ENCODE measurements at regions not wholly inside any gene's neighbourhood (a gene's known extent, or its start where the extent isn't known, plus 50 kb on each side); places are given as distances from the start of the nearest gene placed in this dataset.
"Not testable (repeated sequence)": the region's sequence is repeated elsewhere in the genome, so short reads cannot be mapped to it uniquely, and the experiment has no call there.

DNA sequence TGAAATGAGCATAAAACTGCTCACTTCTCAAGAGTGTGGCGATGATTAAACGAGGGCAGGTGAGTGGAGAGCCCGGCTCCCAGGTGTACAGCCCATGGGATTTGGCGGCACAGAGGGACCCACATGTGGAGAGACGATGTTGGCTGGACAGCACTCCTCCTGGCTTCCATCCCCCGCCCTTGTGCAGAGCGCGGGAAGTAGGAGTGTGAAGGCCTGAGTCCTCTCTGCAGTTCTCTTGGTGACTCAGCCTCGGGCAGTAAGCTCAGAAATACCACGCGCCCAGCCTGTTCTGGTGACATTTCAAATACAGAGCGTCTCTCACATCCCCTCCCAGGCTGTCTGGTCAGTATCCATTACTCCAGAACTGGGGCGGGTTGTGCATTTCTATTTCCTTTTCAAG lies 94.2 kb upstream of the SRSF6 start:
- no peak overlapping the region for H3K4me3 ChIP-seq (ENCODE audit: low read length)
- H3K9me3 ChIP-seq (ENCODE audit: insufficient read depth, low read depth, low read length): no peaks in the 10 kb centered on the region
- no peak overlapping the region for H3K27ac ChIP-seq (ENCODE audit: low read depth, low read length)
- no peaks in the 10 kb centered on the region for H3K27me3 ChIP-seq (ENCODE audit: insufficient read depth, low read length)
- H3K4me1 ChIP-seq (ENCODE audit: insufficient read depth, low read length): no peaks in the 10 kb centered on the region
- H3K9ac ChIP-seq (ENCODE audit: low read depth, low read length): no peak overlapping the region
- no peaks in the 10 kb centered on the region for H3K36me3 ChIP-seq (ENCODE audit: insufficient read depth, low read length)
- WGBS: 89% methylated on average over 13 of the region's 13 CpGs

DNA sequence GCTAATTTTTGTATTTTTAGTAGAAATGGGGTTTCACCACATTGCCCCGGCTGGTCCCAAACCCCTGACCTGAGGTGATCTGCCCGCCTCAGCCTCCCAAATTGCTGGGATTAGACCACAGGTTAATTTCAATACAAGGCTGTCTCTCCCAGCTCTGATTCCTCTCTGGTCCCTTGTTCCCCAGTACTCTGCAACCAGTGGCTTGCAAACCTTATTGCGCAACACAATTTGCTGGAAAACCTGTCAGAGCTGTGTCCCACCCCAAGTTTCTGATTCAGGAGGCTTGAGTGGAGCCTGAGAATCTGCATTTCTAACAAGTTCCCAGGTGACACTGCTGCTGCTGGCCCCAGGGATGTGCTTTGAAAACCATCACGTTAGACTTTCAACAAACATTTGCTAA lies 96.2 kb upstream of the SRSF6 start:
- Histone ChIP-seq H3K9ac (ENCODE audit: low read depth, low read length) (no peak overlapping the region), H3K27ac (ENCODE audit: low read depth, low read length) (no peak overlapping the region), H3K27me3 (ENCODE audit: insufficient read depth, low read length) (no peaks in the 10 kb centered on the region), H3K36me3 (ENCODE audit: insufficient read depth, low read length) (no peaks in the 10 kb centered on the region), H3K9me3 (ENCODE audit: insufficient read depth, low read depth, low read length) (no peaks in the 10 kb centered on the region), H3K4me1 (ENCODE audit: insufficient read depth, low read length) (no peaks in the 10 kb centered on the region), H3K4me3 (ENCODE audit: low read length) (no peak overlapping the region)
- WGBS: 92% methylated on average over 4 of the region's 4 CpGs

DNA sequence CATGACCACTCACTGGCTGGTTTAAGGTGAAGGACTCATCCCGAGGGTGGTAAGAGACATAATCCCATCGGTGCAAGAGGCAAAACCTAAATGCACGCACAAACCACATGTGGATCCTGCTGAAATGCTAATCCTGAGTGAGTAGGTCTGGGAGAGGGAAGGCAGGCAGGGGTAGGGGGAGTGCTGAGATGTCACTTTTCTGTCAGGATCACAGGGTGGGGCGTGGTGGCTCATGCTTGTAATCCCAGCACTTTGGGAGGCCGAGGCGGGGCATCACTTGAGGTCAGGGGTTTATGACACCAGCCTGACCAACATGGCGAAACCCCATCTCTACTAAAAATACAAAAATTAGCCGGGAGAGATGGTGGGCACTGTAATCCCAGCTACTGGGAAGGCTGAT lies 97.7 kb upstream of the SRSF6 start:
- Histone ChIP-seq H3K4me3 (ENCODE audit: low read length) (no peak overlapping the region), H3K27ac (ENCODE audit: low read depth, low read length) (no peak overlapping the region), H3K4me1 (ENCODE audit: insufficient read depth, low read length) (no peaks in the 10 kb centered on the region), H3K9me3 (ENCODE audit: insufficient read depth, low read depth, low read length) (no peaks in the 10 kb centered on the region), H3K9ac (ENCODE audit: low read depth, low read length) (no peak overlapping the region), H3K27me3 (ENCODE audit: insufficient read depth, low read length) (no peaks in the 10 kb centered on the region), H3K36me3 (ENCODE audit: insufficient read depth, low read length) (no peaks in the 10 kb centered on the region)
- 95% methylated on average over 6 of the region's 8 CpGs for WGBS

DNA sequence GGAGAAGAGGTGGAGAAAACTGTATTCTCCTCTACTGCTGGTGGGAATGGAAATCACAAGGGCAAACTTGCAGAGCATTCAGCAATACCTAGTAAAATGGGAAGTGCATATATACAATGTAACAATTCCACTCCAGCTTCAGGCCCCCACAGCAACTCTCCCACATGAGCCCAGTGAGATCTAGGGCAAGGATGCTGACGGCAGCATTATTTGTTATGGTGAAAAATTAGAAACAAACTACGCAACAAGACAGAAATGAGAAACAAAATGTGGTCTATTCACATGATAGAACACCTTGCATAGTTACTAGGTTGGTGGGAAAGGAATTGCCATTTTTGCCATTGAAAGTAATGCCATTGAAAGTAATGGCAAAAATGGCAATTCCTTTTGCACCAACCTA lies 98.9 kb upstream of the SRSF6 start:
- Histone ChIP-seq H3K36me3 (ENCODE audit: insufficient read depth, low read length) (no peaks in the 10 kb centered on the region), H3K27ac (ENCODE audit: low read depth, low read length) (no peak overlapping the region), H3K4me1 (ENCODE audit: insufficient read depth, low read length) (no peaks in the 10 kb centered on the region), H3K4me3 (ENCODE audit: low read length) (no peak overlapping the region), H3K9ac (ENCODE audit: low read depth, low read length) (no peak overlapping the region), H3K9me3 (ENCODE audit: insufficient read depth, low read depth, low read length) (no peaks in the 10 kb centered on the region), H3K27me3 (ENCODE audit: insufficient read depth, low read length) (no peaks in the 10 kb centered on the region)
- 100% methylated on average over 2 of the region's 2 CpGs for WGBS

DNA sequence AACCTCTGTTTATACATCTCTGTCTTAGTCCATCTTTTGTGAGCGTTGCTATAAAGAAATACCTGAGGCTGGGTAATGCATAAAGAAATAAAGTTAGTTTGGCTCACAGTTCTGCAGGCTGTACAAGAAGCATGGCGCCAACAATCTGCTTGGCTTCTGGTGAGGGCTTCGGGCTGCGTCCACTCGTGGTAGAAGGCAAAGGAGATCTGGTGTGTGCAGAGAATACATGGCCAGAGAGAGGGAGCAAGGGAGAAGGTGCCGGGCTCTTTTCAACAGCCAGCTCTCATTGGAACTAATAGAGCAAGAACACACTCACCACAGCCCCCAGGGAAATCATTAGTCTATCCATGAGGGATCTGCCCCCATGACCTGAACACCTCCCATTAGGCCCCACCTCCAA lies 100.3 kb upstream of the SRSF6 start:
- H3K27ac ChIP-seq (ENCODE audit: low read depth, low read length): no peak overlapping the region
- 91% methylated on average over 5 of the region's 6 CpGs for WGBS
- H3K9me3 ChIP-seq (ENCODE audit: insufficient read depth, low read depth, low read length): no peaks in the 10 kb centered on the region
- H3K4me3 ChIP-seq (ENCODE audit: low read length): no peak overlapping the region
- no peaks in the 10 kb centered on the region for H3K36me3 ChIP-seq (ENCODE audit: insufficient read depth, low read length)
- no peaks in the 10 kb centered on the region for H3K27me3 ChIP-seq (ENCODE audit: insufficient read depth, low read length)
- H3K4me1 ChIP-seq (ENCODE audit: insufficient read depth, low read length): no peaks in the 10 kb centered on the region
- no peak overlapping the region for H3K9ac ChIP-seq (ENCODE audit: low read depth, low read length)

DNA sequence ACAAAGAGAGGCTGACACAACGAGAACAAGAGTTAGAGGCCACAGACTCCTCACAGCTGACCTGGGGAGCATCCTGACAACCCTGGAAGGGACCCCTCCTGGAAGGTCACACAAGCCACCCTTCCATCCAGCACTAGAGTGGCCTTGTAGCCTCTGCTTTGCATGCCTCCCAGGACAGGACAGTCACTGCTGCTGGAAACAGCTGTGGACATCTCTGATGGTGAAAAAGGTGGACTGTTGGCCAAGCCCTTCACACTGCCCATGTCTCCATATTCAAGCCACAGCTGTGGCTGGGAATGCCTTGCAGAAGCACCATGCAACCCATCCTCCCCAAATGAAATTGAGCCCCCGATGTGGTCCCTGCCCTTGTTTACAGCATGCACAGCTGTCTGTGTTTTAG lies 102.1 kb upstream of the SRSF6 start:
- Histone ChIP-seq H3K4me1 (ENCODE audit: insufficient read depth, low read length) (no peaks in the 10 kb centered on the region), H3K9ac (ENCODE audit: low read depth, low read length) (no peak overlapping the region), H3K4me3 (ENCODE audit: low read length) (no peak overlapping the region), H3K36me3 (ENCODE audit: insufficient read depth, low read length) (no peaks in the 10 kb centered on the region), H3K27ac (ENCODE audit: low read depth, low read length) (no peak overlapping the region), H3K9me3 (ENCODE audit: insufficient read depth, low read depth, low read length) (0 out of 2 replicates have a peak, but pooled peaks cover 2% of the 10 kb centered on the region), H3K27me3 (ENCODE audit: insufficient read depth, low read length) (no peaks in the 10 kb centered on the region)
- WGBS: 83% methylated on average over 2 of the region's 2 CpGs

DNA sequence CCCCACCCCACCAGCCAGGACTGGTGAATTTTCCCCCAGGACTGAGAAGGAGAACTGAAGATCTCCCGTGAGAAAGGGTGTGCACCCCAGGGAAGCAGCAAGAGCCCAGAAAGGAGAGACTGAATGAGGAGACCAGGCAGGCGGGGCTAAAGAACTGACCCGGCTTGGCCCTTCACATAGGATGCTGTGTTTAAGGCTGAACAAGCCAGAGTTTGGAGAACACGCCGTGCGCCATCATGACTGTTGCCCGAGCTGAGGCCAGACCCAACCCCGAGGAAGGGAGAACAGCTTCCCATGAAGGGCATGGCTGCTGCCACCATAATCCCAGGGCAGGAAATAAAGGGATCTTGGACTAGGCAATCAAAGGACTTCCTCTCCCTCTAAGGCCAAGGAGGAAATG lies 104.7 kb upstream of the SRSF6 start:
- H3K27ac ChIP-seq (ENCODE audit: low read depth, low read length): no peak overlapping the region
- no peaks in the 10 kb centered on the region for H3K4me1 ChIP-seq (ENCODE audit: insufficient read depth, low read length)
- no peaks in the 10 kb centered on the region for H3K36me3 ChIP-seq (ENCODE audit: insufficient read depth, low read length)
- no peak overlapping the region for H3K9ac ChIP-seq (ENCODE audit: low read depth, low read length)
- peaks cover 12% of the 10 kb centered on the region; the same call in 1 of the 2 replicates for H3K27me3 ChIP-seq (ENCODE audit: insufficient read depth, low read length)
- 93% methylated on average over 8 of the region's 8 CpGs for WGBS
- H3K4me3 ChIP-seq (ENCODE audit: low read length): no peak overlapping the region
- H3K9me3 ChIP-seq (ENCODE audit: insufficient read depth, low read depth, low read length): 0 out of 2 replicates have a peak, but pooled peaks cover 2% of the 10 kb centered on the region

DNA sequence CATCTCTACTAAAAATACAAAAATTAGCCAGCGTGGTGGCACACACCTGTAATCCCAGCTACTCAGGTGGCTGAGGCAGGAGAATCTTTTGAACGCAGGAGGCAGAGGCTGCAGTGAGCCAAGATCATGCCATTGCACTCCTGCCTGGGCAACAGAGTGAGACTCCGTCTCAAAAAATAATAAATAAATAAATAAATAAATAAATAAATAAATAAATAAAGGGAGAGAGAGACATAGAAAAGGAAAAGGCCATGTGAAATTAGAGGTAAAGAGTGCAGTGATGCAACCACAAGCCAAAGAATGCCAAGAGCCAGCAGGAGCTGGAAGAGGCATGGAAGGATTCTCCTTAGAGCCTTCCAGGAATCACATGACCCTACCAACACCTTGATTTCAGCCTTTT lies 107.0 kb upstream of the SRSF6 start:
- not testable (repeated sequence) for H3K9me3 ChIP-seq (ENCODE audit: insufficient read depth, low read depth, low read length); H3K4me1 ChIP-seq (ENCODE audit: insufficient read depth, low read length); H3K27ac ChIP-seq (ENCODE audit: low read depth, low read length); H3K4me3 ChIP-seq (ENCODE audit: low read length); H3K9ac ChIP-seq (ENCODE audit: low read depth, low read length); H3K36me3 ChIP-seq (ENCODE audit: insufficient read depth, low read length)
- peaks cover 13% of the 10 kb centered on the region; the same call in 1 of the 2 replicates for H3K27me3 ChIP-seq (ENCODE audit: insufficient read depth, low read length)
- WGBS: 90% methylated on average over 2 of the region's 3 CpGs

DNA sequence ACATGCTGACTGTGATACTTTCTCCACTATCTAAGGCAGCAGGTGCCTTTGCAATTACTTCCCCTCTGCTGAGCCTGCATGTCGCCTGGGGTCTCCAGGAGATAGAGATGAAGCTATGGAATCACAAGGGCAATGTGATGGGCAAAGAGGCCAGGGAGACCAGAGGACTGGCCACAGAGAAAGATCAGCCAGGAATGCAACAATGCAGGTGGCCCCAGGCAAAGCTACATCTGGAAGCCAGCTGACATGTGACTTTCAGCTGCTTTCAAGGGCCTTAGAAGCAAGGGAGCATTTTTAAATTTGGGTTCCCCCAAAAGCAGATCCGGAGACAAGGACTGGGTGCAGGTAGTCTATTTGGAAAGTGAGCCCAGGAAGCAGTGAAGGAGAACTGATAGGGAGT lies 107.9 kb upstream of the SRSF6 start:
- H3K9me3 ChIP-seq (ENCODE audit: insufficient read depth, low read depth, low read length): 0 out of 2 replicates have a peak, but pooled peaks cover 4% of the 10 kb centered on the region
- 86% methylated on average over 2 of the region's 2 CpGs for WGBS
- peaks cover 13% of the 10 kb centered on the region; the same call in 1 of the 2 replicates for H3K27me3 ChIP-seq (ENCODE audit: insufficient read depth, low read length)
- H3K4me1 ChIP-seq (ENCODE audit: insufficient read depth, low read length): 0 out of 2 replicates have a peak, but pooled peaks cover 3% of the 10 kb centered on the region
- H3K9ac ChIP-seq (ENCODE audit: low read depth, low read length): no peak overlapping the region
- no peaks in the 10 kb centered on the region for H3K36me3 ChIP-seq (ENCODE audit: insufficient read depth, low read length)
- no peak overlapping the region for H3K4me3 ChIP-seq (ENCODE audit: low read length)
- H3K27ac ChIP-seq (ENCODE audit: low read depth, low read length): no peak overlapping the region

DNA sequence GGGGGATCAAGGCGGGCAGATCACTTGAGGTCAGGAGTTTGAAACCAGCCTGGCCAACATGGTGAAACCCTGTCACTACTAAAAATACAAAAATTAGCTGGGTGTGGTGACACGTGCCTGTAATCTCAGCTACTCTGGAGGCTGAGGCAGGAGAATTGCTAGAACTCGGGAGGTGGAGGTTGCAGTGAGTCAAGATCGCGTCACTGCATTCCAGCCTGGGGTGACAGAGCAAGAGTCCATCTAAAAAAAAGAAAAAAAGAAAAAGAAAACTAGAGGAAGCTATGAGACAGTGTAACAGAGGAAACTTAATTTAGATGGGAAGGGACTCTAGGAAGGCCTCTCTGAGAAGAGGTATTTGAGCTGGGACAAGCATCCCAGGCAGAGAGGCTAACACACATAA lies 109.9 kb upstream of the SRSF6 start:
- H3K36me3 ChIP-seq (ENCODE audit: insufficient read depth, low read length); H3K27ac ChIP-seq (ENCODE audit: low read depth, low read length); H3K4me3 ChIP-seq (ENCODE audit: low read length); H3K4me1 ChIP-seq (ENCODE audit: insufficient read depth, low read length); H3K9ac ChIP-seq (ENCODE audit: low read depth, low read length): not testable (repeated sequence)
- Histone ChIP-seq H3K27me3 (ENCODE audit: insufficient read depth, low read length) (peaks cover 13% of the 10 kb centered on the region; the same call in 1 of the 2 replicates), H3K9me3 (ENCODE audit: insufficient read depth, low read depth, low read length) (peaks cover 21% of the 10 kb centered on the region)
- 90% methylated on average over 5 of the region's 5 CpGs for WGBS

DNA sequence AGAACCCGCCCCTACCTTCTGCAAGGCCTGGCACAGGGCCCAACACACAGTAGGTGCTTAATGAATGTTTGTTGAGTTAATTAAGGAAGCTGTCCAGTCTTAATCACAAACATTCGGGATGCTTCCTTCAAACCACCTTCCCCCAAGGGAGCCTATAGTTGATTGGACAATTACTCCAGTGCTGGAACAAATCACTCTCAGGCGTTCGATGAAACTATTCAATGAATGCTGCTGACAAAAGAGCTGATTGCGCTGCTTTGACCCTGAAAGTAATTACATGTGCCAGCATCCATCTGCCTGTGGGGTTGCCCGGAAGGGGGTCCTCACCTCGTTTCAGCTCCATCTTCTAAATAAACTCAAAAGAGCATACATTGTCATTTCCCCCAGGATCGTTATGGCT lies 112.0 kb upstream of the SRSF6 start:
- Histone ChIP-seq H3K4me3 (ENCODE audit: low read length) (no peak overlapping the region), H3K36me3 (ENCODE audit: insufficient read depth, low read length) (no peaks in the 10 kb centered on the region), H3K9ac (ENCODE audit: low read depth, low read length) (no peak overlapping the region), H3K4me1 (ENCODE audit: insufficient read depth, low read length) (0 out of 2 replicates have a peak, but pooled peaks cover 3% of the 10 kb centered on the region), H3K27me3 (ENCODE audit: insufficient read depth, low read length) (peaks cover 13% of the 10 kb centered on the region; the same call in 1 of the 2 replicates), H3K27ac (ENCODE audit: low read depth, low read length) (no peak overlapping the region), H3K9me3 (ENCODE audit: insufficient read depth, low read depth, low read length) (peaks cover 22% of the 10 kb centered on the region)
- WGBS: 89% methylated on average over 7 of the region's 8 CpGs

DNA sequence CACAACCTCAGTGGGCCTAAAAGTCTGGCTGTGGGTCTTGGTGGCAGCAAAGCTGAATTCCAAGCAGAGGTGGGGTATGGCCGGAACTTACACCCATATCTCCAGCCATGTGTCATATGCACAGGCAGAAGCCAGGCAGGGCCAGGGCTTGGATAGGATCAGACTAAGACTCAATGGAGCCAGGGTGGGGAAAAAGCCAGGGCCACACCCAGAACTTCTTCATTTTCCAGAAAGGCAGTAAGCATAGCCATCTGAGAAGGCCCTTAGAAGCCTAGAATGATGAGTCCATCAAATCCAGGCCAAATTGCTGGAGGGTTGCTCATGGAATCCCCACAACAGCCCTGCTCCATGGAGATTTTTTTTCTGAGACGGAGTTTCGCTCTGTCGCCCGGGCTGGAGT lies 116.2 kb upstream of the SRSF6 start:
- H3K27ac ChIP-seq (ENCODE audit: low read depth, low read length): no peak overlapping the region
- H3K9ac ChIP-seq (ENCODE audit: low read depth, low read length): no peak overlapping the region
- H3K27me3 ChIP-seq (ENCODE audit: insufficient read depth, low read length): no peaks in the 10 kb centered on the region; the same call in 1 of the 2 replicates
- 80% methylated on average over 5 of the region's 5 CpGs for WGBS
- no peak overlapping the region for H3K4me3 ChIP-seq (ENCODE audit: low read length)
- peaks cover 46% of the 10 kb centered on the region for H3K9me3 ChIP-seq (ENCODE audit: insufficient read depth, low read depth, low read length)
- 0 out of 2 replicates have a peak, but pooled peaks cover 3% of the 10 kb centered on the region for H3K4me1 ChIP-seq (ENCODE audit: insufficient read depth, low read length)
- no peaks in the 10 kb centered on the region for H3K36me3 ChIP-seq (ENCODE audit: insufficient read depth, low read length)

Data from HUES64 (cell line).